GM13977 (cell line): ENCODE measurements at regions not wholly inside any gene's neighbourhood (a gene's known extent, or its start where the extent isn't known, plus 50 kb on each side); places are given as distances from the start of the nearest gene placed in this dataset.

Experiments used
- DNase-seq: peaks from one replicate; pipeline ENCODE4 v3.0.0; 2012; ENCODE audit warnings: low spot score
- in situ Hi-C: fragments of 300-500 bp; cut with MboI; formaldehyde crosslinking; loops from one replicate; pipeline ENCODE4 v1.12.0; 2022; ENCODE audit warnings: low sequenced_read_pairs, low pct_unique_long_range_greater_than_20kb, mixed read lengths, inconsistent platforms; ENCODE audit not compliant: unreplicated experiment
- TF ChIP-seq, protein P1 (sequence below): IDR thresholded peaks from 2 replicates; pipeline ENCODE4 v1.5.1; 2012; ENCODE audit warnings: mild to moderate bottlenecking, control low read depth; ENCODE audit not compliant: insufficient read depth; ENCODE audit errors: extremely low read depth, missing control alignments

DNA sequence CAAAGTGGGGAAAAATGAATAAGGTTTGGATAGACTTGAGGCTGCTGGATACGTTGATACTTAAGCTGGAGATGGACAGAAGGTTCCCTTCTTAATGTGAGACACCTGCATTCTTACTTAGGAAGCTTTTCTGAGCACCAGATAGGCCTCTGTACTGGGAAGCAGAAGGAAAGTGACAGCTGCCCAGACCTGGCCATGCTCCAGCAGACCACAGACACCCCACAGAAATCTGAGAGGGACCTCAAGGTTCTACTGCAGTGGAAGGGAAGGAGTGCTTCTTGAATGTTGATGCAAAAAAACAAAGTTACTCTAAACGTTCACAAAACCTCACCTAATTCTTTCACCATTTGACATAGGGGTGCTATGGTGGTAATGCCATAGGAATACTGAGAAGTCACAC lies 642.1 kb upstream of the ID2 start:
- no peak for DNase-seq
- TF ChIP-seq, protein P1, sequence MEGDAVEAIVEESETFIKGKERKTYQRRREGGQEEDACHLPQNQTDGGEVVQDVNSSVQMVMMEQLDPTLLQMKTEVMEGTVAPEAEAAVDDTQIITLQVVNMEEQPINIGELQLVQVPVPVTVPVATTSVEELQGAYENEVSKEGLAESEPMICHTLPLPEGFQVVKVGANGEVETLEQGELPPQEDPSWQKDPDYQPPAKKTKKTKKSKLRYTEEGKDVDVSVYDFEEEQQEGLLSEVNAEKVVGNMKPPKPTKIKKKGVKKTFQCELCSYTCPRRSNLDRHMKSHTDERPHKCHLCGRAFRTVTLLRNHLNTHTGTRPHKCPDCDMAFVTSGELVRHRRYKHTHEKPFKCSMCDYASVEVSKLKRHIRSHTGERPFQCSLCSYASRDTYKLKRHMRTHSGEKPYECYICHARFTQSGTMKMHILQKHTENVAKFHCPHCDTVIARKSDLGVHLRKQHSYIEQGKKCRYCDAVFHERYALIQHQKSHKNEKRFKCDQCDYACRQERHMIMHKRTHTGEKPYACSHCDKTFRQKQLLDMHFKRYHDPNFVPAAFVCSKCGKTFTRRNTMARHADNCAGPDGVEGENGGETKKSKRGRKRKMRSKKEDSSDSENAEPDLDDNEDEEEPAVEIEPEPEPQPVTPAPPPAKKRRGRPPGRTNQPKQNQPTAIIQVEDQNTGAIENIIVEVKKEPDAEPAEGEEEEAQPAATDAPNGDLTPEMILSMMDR = no peak
- in situ Hi-C loops = no loop called here

DNA sequence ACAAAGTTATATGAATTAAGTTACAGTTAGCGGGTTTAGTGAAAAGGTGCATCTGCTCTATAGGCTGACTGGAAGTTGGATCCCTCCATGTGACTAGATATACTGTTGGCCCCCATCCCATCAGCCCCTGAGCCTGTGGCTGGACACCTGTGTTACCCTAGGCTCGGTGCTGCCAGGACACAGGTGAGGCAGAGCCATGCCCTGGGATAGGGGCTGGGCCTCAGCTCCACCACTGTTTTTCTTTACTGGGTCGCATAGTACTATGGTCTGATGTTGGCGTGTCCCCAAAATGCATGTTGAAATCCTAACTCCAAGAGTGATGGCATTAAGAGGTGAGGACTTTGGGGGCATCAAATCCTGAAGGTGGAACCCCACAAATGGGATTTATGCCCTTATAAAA lies 638.6 kb upstream of the ID2 start:
- TF ChIP-seq, protein P1 = no peak
- no peak for DNase-seq
- in situ Hi-C loops = no loop called here

DNA sequence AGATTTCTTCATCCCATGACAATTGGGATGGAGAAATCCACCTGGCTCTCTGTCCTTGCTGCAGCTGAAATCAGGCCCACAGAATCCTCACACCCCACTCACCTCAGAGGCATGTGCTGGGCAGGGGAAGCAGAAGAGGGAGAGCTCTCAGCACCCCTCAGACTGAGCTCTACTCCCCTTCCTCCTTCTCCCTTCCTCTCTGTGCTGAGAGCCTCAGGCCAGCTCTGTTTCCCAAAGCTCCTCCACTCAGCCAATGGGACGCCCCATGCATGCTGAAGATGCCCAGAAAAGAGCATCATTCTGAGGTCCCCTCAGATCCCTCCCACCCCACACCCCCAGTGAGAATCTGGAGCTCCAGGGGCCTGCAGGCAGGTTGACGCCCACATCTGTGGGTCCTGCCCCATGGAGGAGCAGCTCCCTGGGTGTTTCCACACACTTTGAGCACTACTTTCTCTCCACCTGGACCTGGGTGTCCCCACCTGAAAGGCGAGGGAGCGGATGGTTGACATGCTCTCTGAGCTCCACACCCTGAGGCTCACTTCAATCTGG lies 637.7 kb upstream of the ID2 start:
- DNase-seq = no peak
- in situ Hi-C loops = no loop called here
- TF ChIP-seq, protein P1 = no peak

DNA sequence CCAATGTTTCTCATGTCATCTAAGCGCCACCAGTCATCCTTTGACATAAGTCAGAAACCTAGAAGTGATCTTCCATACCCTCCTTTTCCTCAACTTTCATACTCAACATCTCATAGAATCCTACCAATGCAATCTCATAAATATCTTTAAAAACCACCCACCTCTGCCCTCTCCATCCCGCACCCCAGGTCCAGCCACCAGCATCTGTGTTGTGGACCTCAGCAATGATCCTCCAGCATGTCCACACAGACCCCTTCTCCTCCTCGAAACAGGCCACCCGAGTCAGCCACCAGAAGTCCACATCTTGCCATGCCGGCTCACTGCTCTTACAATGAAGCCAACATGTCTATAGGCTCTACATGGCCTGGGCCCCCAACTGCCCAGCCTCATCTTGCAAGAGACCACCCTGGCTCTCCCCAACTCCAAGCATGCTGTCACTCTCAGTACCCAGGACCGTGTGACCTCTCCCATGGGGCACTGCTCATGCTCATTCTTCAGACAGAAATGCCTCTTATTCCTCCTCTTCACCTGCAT lies 636.7 kb upstream of the ID2 start:
- no peak for DNase-seq
- in situ Hi-C loops = no loop called here
- TF ChIP-seq, protein P1 = no peak

DNA sequence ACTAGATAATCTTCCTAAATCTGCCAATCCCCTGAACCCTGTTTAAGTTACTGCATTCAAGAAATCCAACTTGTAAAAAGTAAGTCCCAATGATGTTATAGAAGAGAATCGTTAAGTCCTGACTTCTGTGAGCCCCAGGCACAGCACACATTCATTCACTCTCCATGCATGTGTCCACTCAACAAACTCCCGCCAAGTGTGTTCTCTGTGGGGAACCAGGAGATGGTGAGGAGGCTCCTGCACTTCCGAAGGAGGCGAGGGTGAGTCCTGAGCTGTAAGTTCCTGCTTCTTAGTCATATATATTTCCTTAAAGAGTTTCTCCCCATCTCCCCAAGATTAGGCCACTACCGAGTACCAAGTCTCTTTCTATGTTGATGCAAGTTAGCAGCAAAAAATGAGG lies 635.0 kb upstream of the ID2 start:
- TF ChIP-seq, protein P1 = no peak
- in situ Hi-C loops = no loop called here
- no peak for DNase-seq

DNA sequence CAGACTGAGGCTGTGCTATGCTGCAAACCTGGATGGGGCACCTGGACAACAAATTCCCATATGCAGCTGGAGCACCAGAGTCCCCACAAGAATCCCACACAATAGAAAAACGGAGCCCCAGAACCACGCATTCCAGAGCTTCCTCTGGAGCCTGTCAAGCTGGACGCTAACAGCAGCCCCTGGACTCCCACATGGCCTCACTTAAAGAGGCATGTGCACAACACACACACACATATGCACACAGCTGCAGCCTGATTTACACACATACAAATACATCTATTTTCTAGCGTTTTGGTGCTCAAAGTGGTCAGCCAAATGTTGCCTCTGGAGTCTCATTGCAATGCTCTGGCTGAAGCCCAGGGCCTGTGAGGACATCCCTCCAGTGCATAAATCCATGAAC lies 632.7 kb upstream of the ID2 start:
- TF ChIP-seq, protein P1 = no peak
- no peak for DNase-seq
- in situ Hi-C loops = no loop called here
